Endodermal cell (in vitro differentiated cells): ENCODE measurements at regions not wholly inside any gene's neighbourhood (a gene's known extent, or its start where the extent isn't known, plus 50 kb on each side); places are given as distances from the start of the nearest gene placed in this dataset.

Source experiments
- DNase-seq: peaks from one replicate; pipeline ENCODE4 v3.0.0-alpha.2; 2017
- H3K27ac ChIP-seq: 2 replicates; pipeline ENCODE4 v1.5.1; 2013; ENCODE audit warnings: mild to moderate bottlenecking, low read depth, low read length, moderate library complexity
- H3K27me3 ChIP-seq: 2 replicates; pipeline ENCODE4 v1.6.1; 2013; ENCODE audit warnings: mild to moderate bottlenecking, low read length, moderate library complexity; ENCODE audit not compliant: insufficient read depth, control insufficient read depth, poor library complexity, severe bottlenecking
- H3K36me3 ChIP-seq: 2 replicates; pipeline ENCODE4 v1.7.0; 2013; ENCODE audit warnings: mild to moderate bottlenecking, low read length, moderate library complexity; ENCODE audit not compliant: control insufficient read depth, insufficient read depth
- H3K4me1 ChIP-seq: one replicate; pipeline ENCODE4 v1.7.0; 2013; ENCODE audit warnings: low read length; ENCODE audit not compliant: control insufficient read depth, insufficient read depth
- H3K4me3 ChIP-seq: 2 replicates; pipeline ENCODE4 v1.5.1; 2013; ENCODE audit warnings: mild to moderate bottlenecking, low read length, moderate library complexity
- H3K9ac ChIP-seq: 2 replicates; pipeline ENCODE4 v1.6.1; 2013; ENCODE audit warnings: mild to moderate bottlenecking, low read length, moderate library complexity; ENCODE audit not compliant: poor library complexity, severe bottlenecking; ENCODE audit errors: extremely low read depth
- H3K9me3 ChIP-seq: 2 replicates; pipeline ENCODE4 v1.6.1; 2013; ENCODE audit warnings: mild to moderate bottlenecking, low read length, moderate library complexity; ENCODE audit not compliant: control insufficient read depth
- H3K27ac Mint-ChIP-seq: 2 replicates; pipeline ENCODE4 v1.8.0; 2020; ENCODE audit warnings: mixed read lengths
- H3K27me3 Mint-ChIP-seq: 2 replicates; pipeline ENCODE4 v1.8.0; 2021; ENCODE audit warnings: mild to moderate bottlenecking, mixed read lengths; ENCODE audit not compliant: insufficient read depth
- H3K36me3 Mint-ChIP-seq: 2 replicates; pipeline ENCODE4 v1.8.0; 2020; ENCODE audit warnings: low read depth, mixed read lengths
- H3K4me1 Mint-ChIP-seq: 2 replicates; pipeline ENCODE4 v1.8.0; 2020; ENCODE audit warnings: mixed read lengths
- H3K4me3 Mint-ChIP-seq: 2 replicates; pipeline ENCODE4 v1.8.0; 2020; ENCODE audit warnings: mild to moderate bottlenecking, moderate library complexity, mixed read lengths
- H3K9me3 Mint-ChIP-seq: 2 replicates; pipeline ENCODE4 v1.8.0; 2020; ENCODE audit warnings: mild to moderate bottlenecking, mixed read lengths
- CTCF ChIP-seq: fragments of 200-600 bp; sonication (generic); conservative IDR thresholded peaks from 2 replicates; pipeline ENCODE4 v1.5.0; 2021; ENCODE audit warnings: antibody characterized with exemption, mild to moderate bottlenecking
- WGBS, 2 experiments: methylation state at CpG; one replicate each; pipeline versions ENCODE4 v1.1.5 to v1.1.7; 2013; ENCODE audit warnings: missing lambda C conversion rate in 2 of 2, mixed read lengths in 1 of 2; ENCODE audit not compliant: insufficient coverage in 1 of 2, insufficient read length in 1 of 2; 5-methylcytosine and 5-hydroxymethylcytosine counted together

- peaks cover 6% of the 10 kb centered on the region for H3K27me3 Mint-ChIP-seq
- no peak overlapping the region for H3K4me3 ChIP-seq
- 84 to 100% methylated on average over 2 to 3 of the region's 3 CpGs for WGBS, 2 experiments
- no peak for DNase-seq
- no peak overlapping the region for H3K27ac ChIP-seq
- TF ChIP-seq CTCF = no peak
- H3K9me3 ChIP-seq = no peaks in the 10 kb centered on the region
- H3K4me3 Mint-ChIP-seq = no peak overlapping the region
- no peaks in the 10 kb centered on the region for H3K36me3 ChIP-seq
- no peaks in the 10 kb centered on the region for H3K9me3 Mint-ChIP-seq
- no peaks in the 10 kb centered on the region for H3K36me3 Mint-ChIP-seq
- H3K27me3 ChIP-seq = no peaks in the 10 kb centered on the region
- no peak overlapping the region for H3K9ac ChIP-seq
- peaks cover 10% of the 10 kb centered on the region for H3K4me1 ChIP-seq
- H3K4me1 Mint-ChIP-seq = peaks cover 19% of the 10 kb centered on the region
- H3K27ac Mint-ChIP-seq = no peak overlapping the region
Observed at GRCh38 chr12:41972196-41972595, 172.5 kb downstream of the GXYLT1 start.

- 92 to 100% methylated on average over 1 to 2 of the region's 2 CpGs for WGBS, 2 experiments
- TF ChIP-seq CTCF = no peak
- no peak overlapping the region for H3K27ac Mint-ChIP-seq
- no peaks in the 10 kb centered on the region for H3K36me3 ChIP-seq
- no peak for DNase-seq
- H3K9me3 Mint-ChIP-seq = no peaks in the 10 kb centered on the region
- no peaks in the 10 kb centered on the region for H3K27me3 ChIP-seq
- H3K27me3 Mint-ChIP-seq = peaks cover 14% of the 10 kb centered on the region
- peaks cover 25% of the 10 kb centered on the region for H3K4me1 Mint-ChIP-seq
- no peak overlapping the region for H3K27ac ChIP-seq
- H3K36me3 Mint-ChIP-seq = no peaks in the 10 kb centered on the region
- no peak overlapping the region for H3K9ac ChIP-seq
- H3K4me3 ChIP-seq = no peak overlapping the region
- peaks cover 15% of the 10 kb centered on the region for H3K4me1 ChIP-seq
- H3K9me3 ChIP-seq = no peaks in the 10 kb centered on the region
- no peak overlapping the region for H3K4me3 Mint-ChIP-seq
Observed at GRCh38 chr12:41970744-41971143, 173.9 kb downstream of the GXYLT1 start.

GRCh38 chr12:41968599-41968998, 176.1 kb downstream of the GXYLT1 start:
- peaks cover 26% of the 10 kb centered on the region for H3K27me3 Mint-ChIP-seq
- Histone ChIP-seq H3K9me3 (no peaks in the 10 kb centered on the region), H3K27me3 (no peaks in the 10 kb centered on the region), H3K4me1 (peaks cover 15% of the 10 kb centered on the region), H3K4me3 (peak overlapping the region; percentile 50), H3K27ac (no peak overlapping the region), H3K9ac (no peak overlapping the region), H3K36me3 (no peaks in the 10 kb centered on the region)
- peak overlapping the region; percentile 0 for H3K4me3 Mint-ChIP-seq
- DNase-seq = no peak
- H3K9me3 Mint-ChIP-seq = no peaks in the 10 kb centered on the region
- H3K4me1 Mint-ChIP-seq = peaks cover 27% of the 10 kb centered on the region
- H3K27ac Mint-ChIP-seq = no peak overlapping the region
- no peaks in the 10 kb centered on the region for H3K36me3 Mint-ChIP-seq
- TF ChIP-seq CTCF = no peak
